ENCODE measurements at regions not wholly inside any gene's neighbourhood (a gene's known extent, or its start where the extent isn't known, plus 50 kb on each side); places are given as distances from the start of the nearest gene placed in this dataset.

DNA sequence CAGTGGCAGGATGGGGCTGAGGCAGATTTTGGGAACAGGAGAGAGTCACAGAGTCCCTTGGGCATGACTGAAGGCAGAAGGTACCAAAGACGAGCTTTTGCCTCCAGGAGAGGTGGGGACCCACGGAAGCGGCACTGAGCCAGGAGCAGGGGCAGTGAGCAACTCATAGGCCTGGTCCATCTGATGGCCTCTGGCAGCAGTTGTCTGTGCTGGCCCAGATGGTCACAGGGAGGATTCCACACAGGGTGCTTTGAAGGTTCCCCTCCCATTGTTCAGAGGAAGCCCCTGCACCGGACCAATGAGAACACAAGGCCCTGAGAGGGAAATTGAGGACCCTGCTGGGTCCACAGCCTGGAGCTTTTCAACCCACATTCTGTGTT lies 360.3 kb upstream of the TNRC6C start:
- ChIA-PET CTCF (ENCODE audit: low intra/inter-chr PET ratio, low total read pairs) (no interaction called here), POLR2A (no interaction called here)
- 30% methylated on average over 4 of the region's 4 CpGs for WGBS (ENCODE audit: low lambda C conversion rate)
- Histone ChIP-seq H4K20me1 (ENCODE audit: insufficient read depth, low read length) (no peaks in the 10 kb centered on the region; the same call in 1 of the 2 replicates), H3K27ac (ENCODE audit: extremely low read length, insufficient read depth, low read length) (no peak overlapping the region), H3K79me2 (ENCODE audit: insufficient read depth, low read length) (no peaks in the 10 kb centered on the region), H3K9me3 (ENCODE audit: low read length) (no peaks in the 10 kb centered on the region), H3K9ac (ENCODE audit: insufficient read depth, low read depth, low read length) (no peak overlapping the region), H2AFZ (ENCODE audit: low read length) (no peak overlapping the region), H3K4me1 (ENCODE audit: insufficient read depth, low read length) (no peaks in the 10 kb centered on the region), H3K27me3 (ENCODE audit: control insufficient read depth in 1 of 2, insufficient read depth in 2 of 2, low read length in 2 of 2) (peaks cover 17 to 87% of the 10 kb centered on the region in 2 experiments; a peak in 4 of 5 replicates), H3K4me3 (replicated peaks in 1 of 3; ENCODE audit: insufficient read depth in 1 of 3, low read depth in 2 of 3, low read length in 3 of 3) (no peak overlapping the region), H3K4me2 (ENCODE audit: low read depth, low read length) (no peak overlapping the region), H3K36me3 (replicated peaks in 1 of 2; ENCODE audit: control insufficient read depth in 1 of 2, insufficient read depth in 2 of 2, low read length in 2 of 2) (no peaks in the 10 kb centered on the region)
- in situ Hi-C loops (cut with HindIII; ENCODE audit: extremely low pct_ligation_motif_present, low pct_unique_long_range_greater_than_20kb) (no loop called here), intact Hi-C loops (cut with micrococcal nuclease; ENCODE audit: unreplicated experiment) (no loop called here)
- DNase-seq (ENCODE audit: low spot score) (no peak), ATAC-seq (no peak), FAIRE-seq (no peak)
- no TSS peak for BruUV-seq (replicated peaks)
- TF ChIP-seq ZKSCAN1 (IDR thresholded peaks at IDR 0.05; ENCODE audit: low read length) = no peak
- no peak for TF ChIP-seq MEF2D (CRISPR knock-in tag; IDR thresholded peaks at IDR 0.05)
- no peak for TF ChIP-seq HNRNPK (IDR thresholded peaks at IDR 0.05; ENCODE audit: low read depth, low read length, poor library complexity, severe bottlenecking)
- TF ChIP-seq, protein P1, sequence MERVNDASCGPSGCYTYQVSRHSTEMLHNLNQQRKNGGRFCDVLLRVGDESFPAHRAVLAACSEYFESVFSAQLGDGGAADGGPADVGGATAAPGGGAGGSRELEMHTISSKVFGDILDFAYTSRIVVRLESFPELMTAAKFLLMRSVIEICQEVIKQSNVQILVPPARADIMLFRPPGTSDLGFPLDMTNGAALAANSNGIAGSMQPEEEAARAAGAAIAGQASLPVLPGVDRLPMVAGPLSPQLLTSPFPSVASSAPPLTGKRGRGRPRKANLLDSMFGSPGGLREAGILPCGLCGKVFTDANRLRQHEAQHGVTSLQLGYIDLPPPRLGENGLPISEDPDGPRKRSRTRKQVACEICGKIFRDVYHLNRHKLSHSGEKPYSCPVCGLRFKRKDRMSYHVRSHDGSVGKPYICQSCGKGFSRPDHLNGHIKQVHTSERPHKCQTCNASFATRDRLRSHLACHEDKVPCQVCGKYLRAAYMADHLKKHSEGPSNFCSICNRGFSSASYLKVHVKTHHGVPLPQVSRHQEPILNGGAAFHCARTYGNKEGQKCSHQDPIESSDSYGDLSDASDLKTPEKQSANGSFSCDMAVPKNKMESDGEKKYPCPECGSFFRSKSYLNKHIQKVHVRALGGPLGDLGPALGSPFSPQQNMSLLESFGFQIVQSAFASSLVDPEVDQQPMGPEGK (CRISPR knock-in tag; IDR thresholded peaks at IDR 0.05) = no peak
- TF ChIP-seq SOX5 (CRISPR knock-in tag; IDR thresholded peaks at IDR 0.05; ENCODE audit: borderline replicate concordance) = no peak
- TF ChIP-seq, protein P2, sequence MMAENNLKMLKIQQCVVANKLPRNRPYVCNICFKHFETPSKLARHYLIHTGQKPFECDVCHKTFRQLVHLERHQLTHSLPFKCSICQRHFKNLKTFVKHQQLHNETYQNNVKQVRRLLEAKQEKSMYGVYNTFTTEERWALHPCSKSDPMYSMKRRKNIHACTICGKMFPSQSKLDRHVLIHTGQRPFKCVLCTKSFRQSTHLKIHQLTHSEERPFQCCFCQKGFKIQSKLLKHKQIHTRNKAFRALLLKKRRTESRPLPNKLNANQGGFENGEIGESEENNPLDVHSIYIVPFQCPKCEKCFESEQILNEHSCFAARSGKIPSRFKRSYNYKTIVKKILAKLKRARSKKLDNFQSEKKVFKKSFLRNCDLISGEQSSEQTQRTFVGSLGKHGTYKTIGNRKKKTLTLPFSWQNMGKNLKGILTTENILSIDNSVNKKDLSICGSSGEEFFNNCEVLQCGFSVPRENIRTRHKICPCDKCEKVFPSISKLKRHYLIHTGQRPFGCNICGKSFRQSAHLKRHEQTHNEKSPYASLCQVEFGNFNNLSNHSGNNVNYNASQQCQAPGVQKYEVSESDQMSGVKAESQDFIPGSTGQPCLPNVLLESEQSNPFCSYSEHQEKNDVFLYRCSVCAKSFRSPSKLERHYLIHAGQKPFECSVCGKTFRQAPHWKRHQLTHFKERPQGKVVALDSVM (CRISPR knock-in tag; IDR thresholded peaks at IDR 0.05) = no peak
- TF ChIP-seq ZNF468 (CRISPR knock-in tag; IDR thresholded peaks at IDR 0.05) = no peak
- no peak for TF ChIP-seq NFRKB (IDR thresholded peaks at IDR 0.05)
- no peak for TF ChIP-seq TEAD2 (CRISPR knock-in tag; IDR thresholded peaks at IDR 0.05)
- TF ChIP-seq, protein P3, sequence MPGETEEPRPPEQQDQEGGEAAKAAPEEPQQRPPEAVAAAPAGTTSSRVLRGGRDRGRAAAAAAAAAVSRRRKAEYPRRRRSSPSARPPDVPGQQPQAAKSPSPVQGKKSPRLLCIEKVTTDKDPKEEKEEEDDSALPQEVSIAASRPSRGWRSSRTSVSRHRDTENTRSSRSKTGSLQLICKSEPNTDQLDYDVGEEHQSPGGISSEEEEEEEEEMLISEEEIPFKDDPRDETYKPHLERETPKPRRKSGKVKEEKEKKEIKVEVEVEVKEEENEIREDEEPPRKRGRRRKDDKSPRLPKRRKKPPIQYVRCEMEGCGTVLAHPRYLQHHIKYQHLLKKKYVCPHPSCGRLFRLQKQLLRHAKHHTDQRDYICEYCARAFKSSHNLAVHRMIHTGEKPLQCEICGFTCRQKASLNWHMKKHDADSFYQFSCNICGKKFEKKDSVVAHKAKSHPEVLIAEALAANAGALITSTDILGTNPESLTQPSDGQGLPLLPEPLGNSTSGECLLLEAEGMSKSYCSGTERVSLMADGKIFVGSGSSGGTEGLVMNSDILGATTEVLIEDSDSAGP (CRISPR knock-in tag; IDR thresholded peaks at IDR 0.05; ENCODE audit: borderline replicate concordance) = no peak

Data from HepG2 (cell line).